Esophagus squamous epithelium (tissue), 4 donors: ENCODE measurements at regions not wholly inside any gene's neighbourhood (a gene's known extent, or its start where the extent isn't known, plus 50 kb on each side); places are given as distances from the start of the nearest gene placed in this dataset.
"Not testable (repeated sequence)": the region's sequence is repeated elsewhere in the genome, so short reads cannot be mapped to it uniquely, and the experiment has no call there.

ENCODE experiments used
- CTCF ChIP-seq, 6 experiments: fragments of 450-650 bp in 4 of 6; fragments of 200-600 bp in 2 of 6; sonication (generic) in 2 of 6; IDR thresholded peaks; one replicate each; pipeline ENCODE4 v1.5.1; 2016 to 2019; ENCODE audit warnings: antibody characterized with exemption in 6 of 6, mild to moderate bottlenecking in 4 of 6, moderate library complexity in 4 of 6
- POLR2A ChIP-seq, 4 donors: fragments of 450-650 bp; IDR thresholded peaks; one replicate each; pipeline ENCODE4 v1.6.1; 2017; ENCODE audit warnings: antibody characterized with exemption in 4 of 4, mild to moderate bottlenecking in 4 of 4, moderate library complexity in 3 of 4

DNA sequence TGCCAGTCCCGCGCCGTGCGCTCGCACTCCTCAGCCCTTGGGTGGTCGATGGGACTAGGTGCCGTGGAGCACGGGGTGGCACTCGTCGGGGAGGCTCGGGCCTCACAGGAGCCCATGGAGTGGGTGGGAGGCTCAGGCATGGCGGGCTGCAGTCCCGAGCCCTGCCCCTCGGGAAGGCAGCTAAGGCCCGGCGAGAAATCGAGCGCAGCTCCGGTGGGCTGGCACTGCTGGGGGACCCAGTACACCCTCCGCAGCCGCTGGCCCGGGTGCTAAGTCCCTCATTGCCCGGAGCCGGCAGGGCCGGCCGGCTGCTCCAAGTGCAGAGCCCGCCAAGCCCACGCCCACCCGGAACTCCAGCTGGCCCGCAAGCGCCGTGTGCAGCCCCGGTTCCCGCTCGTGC lies 756.9 kb upstream of the SOX11 start:
- TF ChIP-seq CTCF, POLR2A (IDR thresholded peaks at IDR 0.05): not testable (repeated sequence)
